Liver (tissue), 8 donors: ENCODE measurements at regions not wholly inside any gene's neighbourhood (a gene's known extent, or its start where the extent isn't known, plus 50 kb on each side); places are given as distances from the start of the nearest gene placed in this dataset.

Source experiments
- DNase-seq: peaks from one replicate; pipeline ENCODE4 v3.0.0-alpha.2; 2017; ENCODE audit warnings: low spot score
- H3K27ac ChIP-seq, 2 donors: one replicate each; pipeline ENCODE4 v1.7.0; 2013; ENCODE audit warnings: inconsistent platforms in 2 of 2, low read length in 2 of 2, control low read depth in 1 of 2, low read depth in 1 of 2, mild to moderate bottlenecking in 1 of 2
- H3K27me3 ChIP-seq, 4 donors: one replicate each; pipeline versions ENCODE4 v1.6.1 to v1.7.0; 2013; ENCODE audit warnings: low read length in 3 of 4, inconsistent platforms in 1 of 4, mild to moderate bottlenecking in 1 of 4, moderate library complexity in 1 of 4; ENCODE audit not compliant: control insufficient read depth in 4 of 4, insufficient read depth in 4 of 4
- H3K36me3 ChIP-seq, 4 donors: one replicate each; pipeline versions ENCODE4 v1.6.1 to v1.7.0; 2013; ENCODE audit warnings: low read length in 3 of 4, mild to moderate bottlenecking in 3 of 4, low read depth in 1 of 4, moderate library complexity in 1 of 4; ENCODE audit not compliant: control insufficient read depth in 4 of 4, insufficient read depth in 3 of 4
- H3K4me1 ChIP-seq, 4 donors: one replicate each; pipeline versions ENCODE4 v1.6.1 to v1.7.0; 2013; ENCODE audit warnings: low read length in 3 of 4, mild to moderate bottlenecking in 3 of 4, moderate library complexity in 1 of 4; ENCODE audit not compliant: control insufficient read depth in 4 of 4, insufficient read depth in 4 of 4
- H3K4me3 ChIP-seq, 3 donors: one replicate each; pipeline versions ENCODE4 v1.6.1 to v1.7.0; 2013; ENCODE audit warnings: low read length in 3 of 3, control low read depth in 1 of 3, low read depth in 1 of 3, mild to moderate bottlenecking in 1 of 3
- H3K9ac ChIP-seq, 2 donors: one replicate each; pipeline ENCODE4 v1.7.0; 2013; ENCODE audit warnings: low read length in 2 of 2, mild to moderate bottlenecking in 2 of 2, moderate library complexity in 2 of 2, control low read depth in 1 of 2, low read depth in 1 of 2
- H3K9me3 ChIP-seq, 4 donors: one replicate each; pipeline versions ENCODE4 v1.6.1 to v1.7.0; 2013; ENCODE audit warnings: low read length in 3 of 4; ENCODE audit not compliant: control insufficient read depth in 4 of 4
- EGR1 ChIP-seq, 2 donors: IDR thresholded peaks; 2 replicates each; pipeline ENCODE4 v1.6.1; 2016 to 2018; ENCODE audit warnings: antibody characterized with exemption in 2 of 2, low read depth in 2 of 2
- FOXA1 ChIP-seq: IDR thresholded peaks from 2 replicates; pipeline ENCODE4 v1.6.1; 2016; ENCODE audit warnings: antibody characterized with exemption
- FOXA2 ChIP-seq: IDR thresholded peaks from 2 replicates; pipeline ENCODE4 v1.6.1; 2016; ENCODE audit warnings: antibody characterized with exemption
- GABPA ChIP-seq, 2 donors: IDR thresholded peaks in 1 of 2; conservative IDR thresholded peaks in 1 of 2; 2 replicates each; pipeline ENCODE4 v1.6.1; 2016; ENCODE audit warnings: antibody characterized with exemption in 2 of 2, mild to moderate bottlenecking in 1 of 2, moderate library complexity in 1 of 2
- HNF4A ChIP-seq, 2 donors: conservative IDR thresholded peaks; 2 replicates each; pipeline ENCODE4 v1.6.1; 2016; ENCODE audit warnings: antibody characterized with exemption in 2 of 2, mild to moderate bottlenecking in 2 of 2
- HNF4G ChIP-seq: IDR thresholded peaks from 2 replicates; pipeline ENCODE4 v1.6.1; 2016; ENCODE audit warnings: antibody characterized with exemption
- JUND ChIP-seq, 2 donors: IDR thresholded peaks; 2 replicates each; pipeline ENCODE4 v1.6.1; 2016; ENCODE audit warnings: antibody characterized with exemption in 2 of 2
- MAX ChIP-seq: IDR thresholded peaks from 2 replicates; pipeline ENCODE4 v1.6.1; 2016; ENCODE audit warnings: antibody characterized with exemption
- NR2F2 ChIP-seq: IDR thresholded peaks from 2 replicates; pipeline ENCODE4 v1.6.1; 2016; ENCODE audit warnings: antibody characterized with exemption
- RAD21 ChIP-seq, 2 donors: IDR thresholded peaks; 2 replicates each; pipeline ENCODE4 v1.6.1; 2016; ENCODE audit warnings: antibody characterized with exemption in 2 of 2, mild to moderate bottlenecking in 2 of 2
- RXRA ChIP-seq, 2 donors: IDR thresholded peaks; 2 replicates each; pipeline ENCODE4 v1.6.1; 2017 to 2018; ENCODE audit warnings: antibody characterized with exemption in 2 of 2, mild to moderate bottlenecking in 1 of 2
- SP1 ChIP-seq: IDR thresholded peaks from 2 replicates; pipeline ENCODE4 v1.6.1; 2018; ENCODE audit warnings: antibody characterized with exemption, mild to moderate bottlenecking
- TAF1 ChIP-seq: conservative IDR thresholded peaks from 2 replicates; pipeline ENCODE4 v1.6.1; 2016; ENCODE audit warnings: antibody characterized with exemption, mild to moderate bottlenecking
- YY1 ChIP-seq: IDR thresholded peaks from 2 replicates; pipeline ENCODE4 v1.6.1; 2016; ENCODE audit warnings: antibody characterized with exemption, mild to moderate bottlenecking
- WGBS: extraction: QIAGEN DNeasy Blood & Tissue Kit; methylation state at CpG from one replicate; pipeline ENCODE4 v1.1.7; 2013; 5-methylcytosine and 5-hydroxymethylcytosine counted together
- TF ChIP-seq, protein P1 (sequence below): IDR thresholded peaks from 2 replicates; pipeline ENCODE4 v1.6.1; 2016; ENCODE audit warnings: antibody characterized with exemption, mild to moderate bottlenecking
- TF ChIP-seq, protein P2 (sequence below): IDR thresholded peaks from 2 replicates; pipeline ENCODE4 v1.6.1; 2016; ENCODE audit warnings: antibody characterized with exemption
- TF ChIP-seq, protein P3 (sequence below): IDR thresholded peaks from 2 replicates; pipeline ENCODE4 v1.6.1; 2016; ENCODE audit warnings: antibody characterized with exemption
- TF ChIP-seq, protein P4 (sequence below): fragments of 150-350 bp; IDR thresholded peaks from 2 replicates; pipeline ENCODE4 v1.5.1; 2017; ENCODE audit warnings: improper control_type of control experiment, low read depth, low read length; ENCODE audit not compliant: missing input control
- donor health status: healthy.
- donor health status: healthy.
- donor health status: healthy.
- donor health status: healthy.
- donor health status: healthy.

GRCh38 chr4:170162416-170162815, 72.7 kb upstream of the AADAT start (continued):
- TF ChIP-seq MAX (no peak), RXRA (IDR thresholded peaks at IDR 0.05) (no peak), HNF4G (no peak)

DNA sequence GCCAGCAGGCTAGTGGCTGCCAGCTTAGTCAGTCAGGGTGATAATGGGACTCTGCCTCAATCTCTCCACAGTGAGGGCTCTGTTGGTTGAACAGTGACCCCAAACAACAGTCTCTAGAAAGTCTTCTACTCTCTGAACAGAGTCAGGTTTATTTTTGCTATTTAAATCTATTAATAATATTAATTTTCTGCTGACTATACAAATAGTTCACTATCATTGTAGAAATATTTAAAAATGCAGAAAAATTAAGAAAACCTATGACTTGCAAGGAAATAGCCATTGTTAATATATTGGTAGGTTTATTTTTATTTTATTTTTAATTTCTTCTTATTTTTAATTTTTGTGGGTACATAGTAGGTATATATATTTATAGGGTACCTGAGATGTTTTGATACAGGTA, 67.9 kb upstream of the AADAT start:
- no peaks in the 10 kb centered on the region for H3K36me3 ChIP-seq
- H3K4me3 ChIP-seq, result no peak overlapping the region
- H3K9ac ChIP-seq, result no peak overlapping the region
- H3K4me1 ChIP-seq, result no peaks in the 10 kb centered on the region
- no peaks in the 10 kb centered on the region for H3K27me3 ChIP-seq
- TF ChIP-seq MAX (no peak), HNF4G (no peak)
- peaks cover 0 to 2% (median 0%) of the 10 kb centered on the region in 4 donors for H3K9me3 ChIP-seq
- DNase-seq, result no peak
- H3K27ac ChIP-seq, result no peak overlapping the region

DNA sequence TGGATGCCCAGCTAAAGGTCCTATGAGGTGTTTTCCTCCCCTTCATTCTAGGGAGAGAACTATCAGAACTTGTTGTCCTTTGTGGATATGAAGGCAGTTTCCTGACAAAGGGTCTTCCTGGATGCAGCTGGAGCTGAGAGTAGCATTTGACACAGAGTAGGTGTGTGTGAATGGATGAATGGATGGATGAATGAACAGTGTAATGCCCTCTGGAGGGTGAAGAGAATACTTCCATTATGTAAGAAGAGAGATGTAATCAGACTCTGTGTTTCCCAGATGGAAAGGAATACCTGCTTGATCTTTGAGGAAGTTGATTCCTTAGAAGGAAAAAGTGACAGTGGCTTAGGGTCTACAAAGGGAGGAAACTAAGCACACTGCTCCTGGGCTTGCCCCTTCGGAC, 55.4 kb upstream of the AADAT start:
- 51% methylated on average over 1 of the region's 1 CpG for WGBS
- no peaks in the 10 kb centered on the region for H3K4me1 ChIP-seq
- DNase-seq, result no peak
- no peaks in the 10 kb centered on the region for H3K9me3 ChIP-seq
- no peak overlapping the region for H3K27ac ChIP-seq
- no peak for TF ChIP-seq HNF4G
- TF ChIP-seq, protein P1, sequence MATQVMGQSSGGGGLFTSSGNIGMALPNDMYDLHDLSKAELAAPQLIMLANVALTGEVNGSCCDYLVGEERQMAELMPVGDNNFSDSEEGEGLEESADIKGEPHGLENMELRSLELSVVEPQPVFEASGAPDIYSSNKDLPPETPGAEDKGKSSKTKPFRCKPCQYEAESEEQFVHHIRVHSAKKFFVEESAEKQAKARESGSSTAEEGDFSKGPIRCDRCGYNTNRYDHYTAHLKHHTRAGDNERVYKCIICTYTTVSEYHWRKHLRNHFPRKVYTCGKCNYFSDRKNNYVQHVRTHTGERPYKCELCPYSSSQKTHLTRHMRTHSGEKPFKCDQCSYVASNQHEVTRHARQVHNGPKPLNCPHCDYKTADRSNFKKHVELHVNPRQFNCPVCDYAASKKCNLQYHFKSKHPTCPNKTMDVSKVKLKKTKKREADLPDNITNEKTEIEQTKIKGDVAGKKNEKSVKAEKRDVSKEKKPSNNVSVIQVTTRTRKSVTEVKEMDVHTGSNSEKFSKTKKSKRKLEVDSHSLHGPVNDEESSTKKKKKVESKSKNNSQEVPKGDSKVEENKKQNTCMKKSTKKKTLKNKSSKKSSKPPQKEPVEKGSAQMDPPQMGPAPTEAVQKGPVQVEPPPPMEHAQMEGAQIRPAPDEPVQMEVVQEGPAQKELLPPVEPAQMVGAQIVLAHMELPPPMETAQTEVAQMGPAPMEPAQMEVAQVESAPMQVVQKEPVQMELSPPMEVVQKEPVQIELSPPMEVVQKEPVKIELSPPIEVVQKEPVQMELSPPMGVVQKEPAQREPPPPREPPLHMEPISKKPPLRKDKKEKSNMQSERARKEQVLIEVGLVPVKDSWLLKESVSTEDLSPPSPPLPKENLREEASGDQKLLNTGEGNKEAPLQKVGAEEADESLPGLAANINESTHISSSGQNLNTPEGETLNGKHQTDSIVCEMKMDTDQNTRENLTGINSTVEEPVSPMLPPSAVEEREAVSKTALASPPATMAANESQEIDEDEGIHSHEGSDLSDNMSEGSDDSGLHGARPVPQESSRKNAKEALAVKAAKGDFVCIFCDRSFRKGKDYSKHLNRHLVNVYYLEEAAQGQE, result no peak
- no peak for TF ChIP-seq NR2F2
- TF ChIP-seq HNF4A (conservative IDR thresholded peaks at IDR 0.05), result no peak
- TF ChIP-seq SP1, result no peak
- TF ChIP-seq YY1, result no peak
- TF ChIP-seq FOXA1, result no peak
- TF ChIP-seq RXRA (IDR thresholded peaks at IDR 0.05), result no peak
- no peak overlapping the region for H3K9ac ChIP-seq
- no peak overlapping the region for H3K4me3 ChIP-seq
- no peaks in the 10 kb centered on the region for H3K27me3 ChIP-seq
- H3K36me3 ChIP-seq, result no peaks in the 10 kb centered on the region

- no peaks in the 10 kb centered on the region for H3K36me3 ChIP-seq
- no peaks in the 10 kb centered on the region for H3K27me3 ChIP-seq
- no peak overlapping the region for H3K27ac ChIP-seq
- WGBS, result 84% methylated on average over 4 of the region's 4 CpGs
- H3K4me1 ChIP-seq, result no peaks in the 10 kb centered on the region
- H3K9ac ChIP-seq, result no peak overlapping the region
- no peak overlapping the region for H3K4me3 ChIP-seq
- no peak for DNase-seq
- H3K9me3 ChIP-seq, result no peaks in the 10 kb centered on the region
- TF ChIP-seq, protein P2, sequence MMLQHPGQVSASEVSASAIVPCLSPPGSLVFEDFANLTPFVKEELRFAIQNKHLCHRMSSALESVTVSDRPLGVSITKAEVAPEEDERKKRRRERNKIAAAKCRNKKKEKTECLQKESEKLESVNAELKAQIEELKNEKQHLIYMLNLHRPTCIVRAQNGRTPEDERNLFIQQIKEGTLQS, result no peak
- TF ChIP-seq HNF4A (conservative IDR thresholded peaks at IDR 0.05), result no peak
- no peak for TF ChIP-seq YY1
- no peak for TF ChIP-seq EGR1 (IDR thresholded peaks at IDR 0.05; ENCODE audit: low read depth in 2 of 2)
- TF ChIP-seq, protein P3, sequence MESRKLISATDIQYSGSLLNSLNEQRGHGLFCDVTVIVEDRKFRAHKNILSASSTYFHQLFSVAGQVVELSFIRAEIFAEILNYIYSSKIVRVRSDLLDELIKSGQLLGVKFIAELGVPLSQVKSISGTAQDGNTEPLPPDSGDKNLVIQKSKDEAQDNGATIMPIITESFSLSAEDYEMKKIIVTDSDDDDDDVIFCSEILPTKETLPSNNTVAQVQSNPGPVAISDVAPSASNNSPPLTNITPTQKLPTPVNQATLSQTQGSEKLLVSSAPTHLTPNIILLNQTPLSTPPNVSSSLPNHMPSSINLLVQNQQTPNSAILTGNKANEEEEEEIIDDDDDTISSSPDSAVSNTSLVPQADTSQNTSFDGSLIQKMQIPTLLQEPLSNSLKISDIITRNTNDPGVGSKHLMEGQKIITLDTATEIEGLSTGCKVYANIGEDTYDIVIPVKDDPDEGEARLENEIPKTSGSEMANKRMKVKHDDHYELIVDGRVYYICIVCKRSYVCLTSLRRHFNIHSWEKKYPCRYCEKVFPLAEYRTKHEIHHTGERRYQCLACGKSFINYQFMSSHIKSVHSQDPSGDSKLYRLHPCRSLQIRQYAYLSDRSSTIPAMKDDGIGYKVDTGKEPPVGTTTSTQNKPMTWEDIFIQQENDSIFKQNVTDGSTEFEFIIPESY, result no peak
- no peak for TF ChIP-seq JUND (IDR thresholded peaks at IDR 0.05)
- no peak for TF ChIP-seq SP1
- no peak for TF ChIP-seq HNF4G
- no peak for TF ChIP-seq FOXA2
- no peak for TF ChIP-seq RAD21 (IDR thresholded peaks at IDR 0.05)
- TF ChIP-seq FOXA1, result no peak
- TF ChIP-seq, protein P4, sequence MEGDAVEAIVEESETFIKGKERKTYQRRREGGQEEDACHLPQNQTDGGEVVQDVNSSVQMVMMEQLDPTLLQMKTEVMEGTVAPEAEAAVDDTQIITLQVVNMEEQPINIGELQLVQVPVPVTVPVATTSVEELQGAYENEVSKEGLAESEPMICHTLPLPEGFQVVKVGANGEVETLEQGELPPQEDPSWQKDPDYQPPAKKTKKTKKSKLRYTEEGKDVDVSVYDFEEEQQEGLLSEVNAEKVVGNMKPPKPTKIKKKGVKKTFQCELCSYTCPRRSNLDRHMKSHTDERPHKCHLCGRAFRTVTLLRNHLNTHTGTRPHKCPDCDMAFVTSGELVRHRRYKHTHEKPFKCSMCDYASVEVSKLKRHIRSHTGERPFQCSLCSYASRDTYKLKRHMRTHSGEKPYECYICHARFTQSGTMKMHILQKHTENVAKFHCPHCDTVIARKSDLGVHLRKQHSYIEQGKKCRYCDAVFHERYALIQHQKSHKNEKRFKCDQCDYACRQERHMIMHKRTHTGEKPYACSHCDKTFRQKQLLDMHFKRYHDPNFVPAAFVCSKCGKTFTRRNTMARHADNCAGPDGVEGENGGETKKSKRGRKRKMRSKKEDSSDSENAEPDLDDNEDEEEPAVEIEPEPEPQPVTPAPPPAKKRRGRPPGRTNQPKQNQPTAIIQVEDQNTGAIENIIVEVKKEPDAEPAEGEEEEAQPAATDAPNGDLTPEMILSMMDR, result no peak
- TF ChIP-seq GABPA (IDR thresholded peaks at IDR 0.05 in 1 of 2, conservative IDR thresholded peaks at IDR 0.05 in 1 of 2), result no peak
- no peak for TF ChIP-seq TAF1
Measured at GRCh38 chr4:170139764-170140163, 50.0 kb upstream of the AADAT start.
